DOHH2 (cell line): ENCODE measurements at regions not wholly inside any gene's neighbourhood (a gene's known extent, or its start where the extent isn't known, plus 50 kb on each side); places are given as distances from the start of the nearest gene placed in this dataset.
"Not testable (repeated sequence)": the region's sequence is repeated elsewhere in the genome, so short reads cannot be mapped to it uniquely, and the experiment has no call there.

ENCODE experiments used
- EZH2phosphoT487 ChIP-seq: fragments of 200-600 bp; sonication (generic); IDR thresholded peaks from 2 replicates; pipeline ENCODE4 v1.6.1; 2017; ENCODE audit warnings: borderline replicate concordance, mild to moderate bottlenecking, antibody characterized with exemption, low read length, moderate library complexity, mixed read lengths
- TF ChIP-seq, protein P1 (sequence below): fragments of 200-600 bp; sonication (generic); IDR thresholded peaks from one replicate; pipeline ENCODE4 v1.5.1; 2014; ENCODE audit warnings: antibody characterized with exemption, mild to moderate bottlenecking, low read depth, low read length; ENCODE audit not compliant: poor library complexity, severe bottlenecking

DNA sequence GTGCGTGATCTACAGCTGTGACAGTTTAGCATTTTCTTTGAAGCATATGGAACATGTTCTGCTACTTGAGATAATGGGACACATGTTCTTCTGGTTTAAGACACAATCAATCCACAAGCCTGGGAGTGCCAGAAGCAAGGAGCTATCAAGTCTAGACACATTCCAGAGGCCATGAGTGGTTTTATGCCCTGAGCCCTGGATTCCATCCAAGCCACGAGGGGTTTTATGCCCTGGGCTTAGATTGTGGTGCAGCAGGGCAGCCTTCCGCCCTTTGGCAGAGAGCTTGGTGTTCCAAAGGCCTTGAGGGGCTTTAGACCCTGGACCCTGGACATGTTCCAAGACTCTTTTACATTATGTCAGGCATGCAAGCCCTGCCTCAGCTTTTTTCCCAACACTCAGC lies 1289.6 kb upstream of the SLC39A10 start:
- TF ChIP-seq, protein P1, sequence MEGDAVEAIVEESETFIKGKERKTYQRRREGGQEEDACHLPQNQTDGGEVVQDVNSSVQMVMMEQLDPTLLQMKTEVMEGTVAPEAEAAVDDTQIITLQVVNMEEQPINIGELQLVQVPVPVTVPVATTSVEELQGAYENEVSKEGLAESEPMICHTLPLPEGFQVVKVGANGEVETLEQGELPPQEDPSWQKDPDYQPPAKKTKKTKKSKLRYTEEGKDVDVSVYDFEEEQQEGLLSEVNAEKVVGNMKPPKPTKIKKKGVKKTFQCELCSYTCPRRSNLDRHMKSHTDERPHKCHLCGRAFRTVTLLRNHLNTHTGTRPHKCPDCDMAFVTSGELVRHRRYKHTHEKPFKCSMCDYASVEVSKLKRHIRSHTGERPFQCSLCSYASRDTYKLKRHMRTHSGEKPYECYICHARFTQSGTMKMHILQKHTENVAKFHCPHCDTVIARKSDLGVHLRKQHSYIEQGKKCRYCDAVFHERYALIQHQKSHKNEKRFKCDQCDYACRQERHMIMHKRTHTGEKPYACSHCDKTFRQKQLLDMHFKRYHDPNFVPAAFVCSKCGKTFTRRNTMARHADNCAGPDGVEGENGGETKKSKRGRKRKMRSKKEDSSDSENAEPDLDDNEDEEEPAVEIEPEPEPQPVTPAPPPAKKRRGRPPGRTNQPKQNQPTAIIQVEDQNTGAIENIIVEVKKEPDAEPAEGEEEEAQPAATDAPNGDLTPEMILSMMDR, result not testable (repeated sequence)
- TF ChIP-seq EZH2phosphoT487, result not testable (repeated sequence)
